Fibroblast of skin of back (primary cell): ENCODE measurements at regions not wholly inside any gene's neighbourhood (a gene's known extent, or its start where the extent isn't known, plus 50 kb on each side); places are given as distances from the start of the nearest gene placed in this dataset.
"Not testable (repeated sequence)": the region's sequence is repeated elsewhere in the genome, so short reads cannot be mapped to it uniquely, and the experiment has no call there.

Source experiments
- DNase-seq: peaks from one replicate; pipeline ENCODE4 v3.0.0-alpha.2; 2013

DNA sequence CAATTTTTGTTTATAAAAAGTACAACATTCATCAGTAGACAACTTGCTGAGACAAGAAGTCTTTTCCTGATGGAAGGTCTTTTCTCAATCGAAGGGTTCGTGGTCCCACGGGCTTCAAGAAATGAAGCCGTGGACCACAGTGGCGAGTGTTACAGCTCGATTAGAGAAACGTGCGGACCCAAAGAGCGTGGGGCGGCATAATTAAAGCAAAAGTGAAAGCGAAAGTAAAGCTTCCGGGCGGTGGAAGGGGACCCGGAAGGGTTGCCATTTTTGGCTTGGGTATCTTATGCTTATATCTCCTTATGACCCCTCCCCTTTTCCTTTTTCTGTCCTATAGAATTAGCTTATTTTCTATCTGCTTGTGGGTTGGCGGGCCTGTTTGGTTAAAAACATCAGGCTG is 2309.4 kb upstream of the ACO1 start:
- DNase-seq = no peak

DNA sequence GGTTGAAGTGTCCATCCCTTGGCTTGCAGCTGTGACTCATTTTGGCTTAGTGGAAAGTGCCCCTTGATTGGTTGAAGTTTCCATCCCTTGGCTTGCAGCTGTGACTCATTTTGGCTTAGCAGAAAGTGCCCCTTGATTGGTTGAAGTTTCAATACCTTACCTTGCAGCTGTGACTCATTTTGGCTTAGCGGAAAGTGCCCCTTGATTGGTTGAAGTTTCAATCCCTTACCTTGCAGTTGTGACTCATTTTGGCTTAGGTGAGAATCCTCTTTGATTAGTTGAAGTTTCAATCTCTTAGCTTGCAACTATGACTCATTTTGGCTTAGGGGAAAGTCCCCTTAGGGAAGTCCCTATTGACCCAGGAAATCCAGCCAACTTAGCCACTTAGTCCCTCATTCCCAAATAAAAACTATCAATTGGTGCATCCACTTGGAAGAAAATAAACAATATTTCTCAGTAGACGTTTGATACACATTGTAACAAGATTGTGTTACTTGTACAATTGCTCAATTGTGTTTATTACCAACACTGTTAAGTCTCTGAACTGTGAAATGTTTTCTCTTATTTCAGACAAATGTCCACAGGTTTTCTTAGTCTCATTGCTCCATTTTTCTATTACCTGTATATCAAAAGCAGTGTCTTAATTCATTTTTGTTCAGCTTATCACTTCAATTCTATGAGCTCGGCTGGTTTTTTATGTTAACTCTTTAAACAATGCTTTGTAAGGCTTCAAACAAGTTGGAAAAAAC is 2308.8 kb upstream of the ACO1 start:
- DNase-seq = peak; percentile 17

DNA sequence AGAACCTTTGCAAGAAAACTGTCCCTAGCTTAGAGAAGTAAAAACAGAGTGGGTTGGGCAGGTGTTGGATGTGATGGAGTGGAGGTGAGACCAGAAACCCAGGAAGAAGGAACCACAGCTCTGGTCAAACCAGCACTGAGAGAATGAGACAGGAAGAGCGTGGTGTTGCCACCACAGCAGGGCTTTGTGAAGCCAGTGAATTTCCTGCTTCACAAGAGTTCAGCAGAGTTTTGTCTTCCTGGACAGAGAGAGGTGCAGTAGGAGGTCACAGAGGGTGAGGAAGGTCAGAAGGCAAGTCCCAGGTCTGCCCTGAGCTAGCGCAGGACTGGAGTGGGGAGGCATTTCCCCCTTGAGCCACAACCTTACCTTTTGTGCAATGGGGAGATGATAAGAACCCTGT is 2306.2 kb upstream of the ACO1 start:
- no peak for DNase-seq

DNA sequence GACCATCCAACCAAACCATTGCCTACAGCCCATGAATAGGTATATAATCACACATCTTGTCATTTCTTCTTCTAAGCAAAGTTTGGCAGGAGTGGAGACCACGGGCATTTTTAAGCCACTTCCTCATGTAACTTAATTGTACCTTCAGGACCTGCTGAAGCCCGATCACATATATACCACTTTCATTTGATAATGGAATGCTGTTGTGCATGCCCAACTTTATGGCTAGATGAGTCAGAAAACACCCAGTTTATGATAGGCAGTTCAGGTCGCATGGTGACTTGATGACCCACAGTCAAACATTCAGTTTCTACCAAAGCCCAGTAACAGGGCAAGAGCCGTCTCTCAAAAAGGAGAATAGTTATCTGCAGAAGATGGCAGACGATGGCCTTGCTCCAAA is 2295.0 kb upstream of the ACO1 start:
- no peak for DNase-seq

DNA sequence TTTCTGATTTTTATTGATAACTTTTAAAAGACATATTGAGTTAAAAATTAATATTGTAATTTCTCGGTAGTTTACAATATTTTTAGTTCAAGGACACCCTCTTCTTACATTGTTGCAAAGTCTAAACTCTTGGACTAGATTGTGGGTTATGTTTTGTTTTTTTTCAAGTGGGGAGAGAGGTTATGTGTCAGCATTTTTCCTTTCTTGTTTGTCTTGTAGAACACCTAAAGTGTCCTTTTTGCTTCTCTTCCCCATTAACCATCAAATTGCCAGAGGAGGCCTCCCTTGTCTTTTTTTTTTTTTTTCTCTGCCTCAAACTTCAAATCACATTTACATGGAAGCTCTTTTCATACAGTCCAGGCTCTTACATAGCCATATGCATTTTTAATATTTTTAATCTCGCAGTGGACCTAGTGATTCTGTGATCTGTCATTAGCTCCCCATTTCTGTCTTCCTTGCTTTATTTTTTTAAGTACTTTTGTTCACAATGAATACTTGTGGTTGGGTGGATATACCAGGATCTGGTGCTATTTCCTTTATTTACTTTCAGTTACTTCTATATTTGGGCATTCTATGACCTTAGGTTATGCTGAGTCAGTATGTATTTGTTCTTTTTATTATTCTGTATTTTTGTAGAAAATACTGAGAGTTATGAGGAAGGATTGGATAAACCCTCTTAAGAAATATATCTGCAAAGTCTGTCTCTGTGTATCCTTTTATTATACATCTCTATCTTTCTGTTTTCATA is 2280.6 kb upstream of the ACO1 start:
- DNase-seq = peak; percentile 35

DNA sequence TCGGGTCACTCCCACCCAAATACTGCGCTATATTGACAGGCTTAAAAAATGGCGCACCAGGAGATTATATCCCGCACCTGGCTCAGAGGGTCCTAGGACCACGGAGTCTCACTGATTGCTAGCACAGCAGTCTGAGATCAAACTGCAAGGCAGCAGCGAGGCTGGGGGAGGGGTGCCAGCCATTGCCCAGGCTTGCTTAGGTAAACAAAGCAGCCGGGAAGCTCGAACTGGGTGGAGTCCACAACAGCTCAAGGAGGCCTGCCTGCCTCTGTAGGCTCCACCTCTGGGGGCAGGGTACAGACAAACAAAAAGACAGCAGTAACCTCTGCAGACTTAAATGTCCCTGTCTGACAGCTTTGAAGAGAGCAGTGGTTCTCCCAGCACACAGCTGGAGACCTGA is 2277.3 kb upstream of the ACO1 start:
- DNase-seq = not testable (repeated sequence)

DNA sequence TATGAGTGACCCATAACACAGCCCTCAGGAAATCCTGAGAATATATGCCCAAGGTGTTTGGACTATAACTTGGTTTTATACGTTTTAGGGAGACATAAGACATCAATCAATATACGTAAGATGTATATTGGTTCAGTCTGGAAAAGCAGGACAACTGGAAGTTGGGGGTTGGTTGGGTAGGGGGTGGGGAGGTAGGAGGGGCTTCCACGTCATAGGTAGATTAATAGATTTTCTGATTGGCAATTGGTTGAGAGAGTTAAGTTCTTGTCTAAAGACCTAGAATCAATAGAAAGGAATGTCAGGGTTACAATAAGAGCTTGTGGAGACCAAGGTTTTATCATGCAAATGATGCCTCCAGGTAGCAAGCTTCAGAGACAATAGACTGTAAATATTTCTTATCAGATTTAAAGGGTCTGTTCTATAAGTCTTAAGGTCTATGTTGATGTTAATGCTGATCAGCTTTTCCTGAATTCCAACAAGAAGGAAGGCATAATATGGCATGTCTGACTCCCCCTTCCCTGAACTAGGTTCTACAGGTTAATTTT is 2267.7 kb upstream of the ACO1 start:
- DNase-seq = no peak

DNA sequence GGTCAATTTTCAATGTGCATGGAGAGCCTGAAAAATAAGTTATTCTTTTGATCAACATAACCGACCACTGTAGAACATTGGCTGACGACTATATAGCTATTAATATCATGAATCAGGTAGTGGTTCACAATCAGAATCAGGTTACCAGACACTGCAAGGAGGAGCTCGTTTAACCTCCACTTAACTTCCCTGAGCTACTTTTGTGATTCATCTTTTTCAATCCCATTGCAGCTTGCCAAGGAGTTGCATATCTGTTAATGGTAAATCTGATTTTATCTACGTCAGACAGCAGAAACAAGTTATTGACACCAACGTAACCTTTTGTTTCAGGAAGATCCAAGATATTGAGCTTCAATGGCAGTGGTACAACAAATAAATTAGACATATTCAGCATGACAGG is 2263.8 kb upstream of the ACO1 start:
- no peak for DNase-seq

DNA sequence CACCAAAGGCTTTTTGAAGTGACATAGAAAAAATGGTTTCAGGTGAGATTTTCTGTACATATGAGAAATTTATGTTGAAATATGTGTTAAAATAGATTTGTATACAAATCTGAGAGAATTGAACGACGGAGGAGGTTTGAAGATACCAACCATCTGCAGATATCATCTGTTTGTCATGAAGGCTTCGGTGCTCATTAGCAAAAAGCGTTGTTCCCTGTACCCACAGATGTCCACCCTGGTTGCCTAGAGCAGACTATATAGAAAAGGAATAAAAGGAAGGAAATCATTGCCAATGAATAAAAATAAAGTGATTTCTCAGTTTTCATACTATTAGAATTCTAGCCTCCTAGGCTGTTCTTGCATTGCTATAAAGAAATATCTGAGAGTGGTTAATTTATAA is 2262.8 kb upstream of the ACO1 start:
- no peak for DNase-seq

DNA sequence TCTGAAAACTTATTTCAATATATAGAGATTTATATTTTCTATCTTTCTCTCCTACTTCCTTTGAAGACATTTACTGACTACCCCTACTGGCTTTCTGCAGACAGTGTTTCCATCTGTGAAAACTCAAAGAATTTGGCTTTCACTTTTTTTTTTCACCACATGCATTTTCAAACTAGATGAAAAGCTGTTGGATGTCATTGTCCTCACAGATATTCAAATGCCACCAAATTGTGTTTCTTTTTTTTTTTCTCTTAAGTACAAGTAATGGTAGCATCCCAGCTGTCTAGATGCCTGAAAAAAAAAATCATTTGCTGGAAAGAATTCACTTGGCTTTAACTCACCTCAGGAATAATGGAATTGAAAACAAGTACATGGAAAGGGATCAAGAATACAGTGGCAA is 2258.6 kb upstream of the ACO1 start:
- no peak for DNase-seq

DNA sequence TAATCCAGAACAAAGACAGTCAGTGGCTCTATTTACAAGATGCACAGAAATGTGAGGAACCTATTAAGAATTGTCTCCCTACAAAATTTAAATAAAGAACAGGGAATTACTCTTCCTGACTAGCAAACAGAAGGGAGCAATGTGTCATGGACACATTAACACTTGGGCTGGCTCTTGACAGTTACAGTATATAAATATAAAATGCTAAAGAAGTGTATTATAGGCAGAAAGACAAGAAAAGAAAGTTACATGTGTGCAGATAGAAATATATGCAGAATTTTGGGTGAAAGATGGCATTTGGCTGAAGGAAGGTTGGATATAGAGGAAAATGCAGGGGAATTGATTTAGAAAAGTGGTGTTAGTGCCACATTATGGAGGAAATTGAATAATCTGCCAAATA is 2257.1 kb upstream of the ACO1 start:
- DNase-seq = no peak

DNA sequence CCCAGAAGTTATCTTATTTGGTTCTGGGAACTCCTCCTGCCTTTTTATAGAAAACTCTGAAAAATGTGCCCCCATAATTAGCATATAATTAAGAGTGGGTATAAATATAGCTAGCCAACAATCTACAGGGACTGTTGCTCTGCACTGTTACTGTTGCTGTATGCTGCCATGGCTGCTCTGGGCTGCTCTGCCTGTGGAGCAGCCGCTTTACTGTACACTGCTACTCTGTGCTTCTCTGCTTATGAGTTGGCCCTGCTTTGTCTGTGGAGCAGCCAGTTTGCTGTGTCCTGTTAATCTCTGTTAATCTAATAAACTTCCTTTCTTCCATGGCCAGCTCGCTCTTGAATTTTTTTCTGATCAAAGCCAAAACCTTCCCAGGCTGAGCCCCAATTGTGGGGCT is 2244.0 kb upstream of the ACO1 start:
- DNase-seq = no peak

DNA sequence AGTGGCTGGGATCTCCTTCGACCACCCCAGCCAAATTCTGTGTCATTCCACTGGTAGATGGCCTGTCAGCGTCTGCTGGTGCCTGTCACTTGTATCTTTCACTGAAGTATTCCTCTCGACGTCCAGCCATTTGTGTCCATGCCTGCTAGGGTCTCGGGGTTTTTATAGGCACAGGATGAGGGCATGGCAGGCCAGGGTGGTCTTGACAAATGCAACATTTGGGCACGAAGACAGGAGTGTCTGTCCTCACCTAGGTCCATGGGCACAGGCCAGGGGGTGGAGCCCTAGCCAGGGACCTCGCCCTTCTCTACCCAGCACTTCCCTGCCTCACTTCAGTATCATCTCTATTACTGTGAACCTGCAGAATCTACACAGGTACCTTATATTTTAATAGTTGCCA is 2223.9 kb upstream of the ACO1 start:
- no peak for DNase-seq

DNA sequence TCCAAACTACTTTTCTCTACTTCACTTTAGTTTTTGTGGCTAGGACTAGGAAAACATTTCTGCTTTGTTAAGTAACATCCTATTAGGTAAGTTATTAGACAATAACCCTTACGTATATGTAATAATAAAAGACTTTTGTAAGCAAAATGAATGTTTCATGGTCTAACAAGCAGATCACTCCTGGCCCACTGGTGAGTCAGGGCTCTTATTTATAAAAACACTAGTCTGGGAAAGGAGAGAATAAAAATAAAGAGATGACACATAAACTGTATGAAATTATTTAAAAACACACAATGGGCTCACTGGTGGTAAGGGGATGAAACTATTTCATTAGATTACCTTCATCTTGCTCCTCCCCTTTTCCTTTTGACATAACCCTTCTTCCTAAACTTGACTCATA is 2212.2 kb upstream of the ACO1 start:
- peak; percentile 15 for DNase-seq

DNA sequence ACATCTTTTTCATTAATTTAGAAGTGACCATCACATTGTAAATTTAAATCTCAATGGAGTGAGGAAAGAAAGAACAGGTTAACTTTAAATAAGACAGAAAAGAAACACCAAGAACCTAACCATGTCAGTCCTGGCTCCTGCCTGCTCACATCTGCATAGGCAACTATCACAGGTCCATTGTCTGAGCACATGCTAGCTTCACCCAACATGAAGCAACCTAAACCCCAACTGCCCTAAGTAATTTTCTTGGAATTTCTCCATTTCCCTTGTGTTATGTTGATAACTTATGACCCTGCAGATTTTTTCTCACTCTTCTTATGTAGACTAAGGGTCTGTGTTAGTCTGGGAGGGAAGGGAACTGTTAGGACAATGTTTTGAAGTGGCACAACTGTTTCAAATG is 2205.8 kb upstream of the ACO1 start:
- no peak for DNase-seq

DNA sequence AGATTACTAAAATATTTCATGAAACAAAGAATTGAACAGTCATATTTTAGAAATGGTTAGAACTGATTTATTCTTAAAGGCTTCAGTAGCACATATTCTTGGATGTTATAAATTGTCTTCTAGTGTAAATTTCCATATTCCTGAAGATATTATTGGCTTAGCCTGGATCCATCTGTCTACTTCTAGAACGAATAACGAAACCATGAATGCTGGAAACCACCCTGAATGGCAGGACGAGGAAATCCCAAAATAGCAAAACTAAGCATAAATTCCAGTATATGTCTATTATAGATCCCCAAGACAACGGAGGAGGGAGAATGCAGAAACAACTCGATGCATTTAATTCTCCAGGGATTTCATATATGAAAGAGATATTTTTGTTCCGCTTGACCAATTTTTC is 2191.0 kb upstream of the ACO1 start:
- DNase-seq = no peak

DNA sequence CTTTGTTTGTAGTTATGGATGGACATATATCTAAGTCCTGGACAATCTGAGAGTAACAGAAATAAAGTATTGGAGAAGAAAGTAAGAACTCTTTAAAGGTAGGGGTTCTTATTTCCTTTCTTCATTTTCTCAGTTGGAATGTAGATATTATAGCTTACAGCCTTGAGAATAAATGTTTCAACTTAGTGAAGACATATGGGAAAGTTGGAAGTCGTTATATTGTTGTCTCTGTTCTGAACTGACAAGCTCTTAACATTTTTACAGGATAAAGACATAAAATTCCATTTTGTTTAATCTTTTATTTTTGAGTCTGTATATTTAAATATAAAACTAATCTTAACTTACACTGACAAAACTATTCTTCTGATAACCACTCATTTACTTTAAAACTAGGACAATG is 2187.5 kb upstream of the ACO1 start:
- no peak for DNase-seq

DNA sequence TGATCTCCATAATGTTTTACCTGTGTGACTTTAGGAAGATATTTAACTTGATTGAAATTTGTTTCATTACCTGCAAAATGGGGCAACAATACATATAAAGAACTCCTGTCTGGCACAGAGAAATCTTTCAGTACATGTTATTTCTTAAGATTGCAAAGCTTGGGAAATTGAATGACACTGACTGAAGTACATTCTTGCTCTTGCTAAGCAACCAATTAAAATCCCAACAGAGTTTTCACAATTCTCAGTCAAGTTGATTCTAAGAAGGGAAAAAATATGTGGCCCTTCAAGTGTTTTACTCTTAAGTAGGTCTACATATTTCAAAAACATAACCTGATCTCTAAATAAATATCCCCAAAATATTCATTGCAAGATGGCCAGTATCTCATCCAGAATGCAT is 2187.0 kb upstream of the ACO1 start:
- DNase-seq = no peak

DNA sequence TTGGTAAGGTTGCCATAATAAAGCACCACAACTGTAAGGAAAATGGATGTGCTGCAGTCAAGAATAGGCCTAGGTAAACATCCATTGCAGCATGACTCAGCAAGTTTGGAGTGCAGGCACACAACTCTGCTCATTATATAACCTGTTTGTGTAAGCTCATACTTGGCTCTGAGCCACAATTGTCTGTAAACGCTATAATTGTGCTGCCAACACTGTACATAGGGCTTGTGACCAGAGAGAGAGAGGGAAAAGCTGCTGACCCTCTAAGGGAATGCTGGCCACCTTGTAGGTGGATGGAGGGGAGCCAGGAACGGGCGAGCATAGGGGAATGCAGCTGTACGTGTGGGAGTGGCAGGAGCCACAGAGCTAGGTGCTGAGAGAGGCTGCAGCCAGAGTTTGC is 2186.5 kb upstream of the ACO1 start:
- peak; percentile 7 for DNase-seq

DNA sequence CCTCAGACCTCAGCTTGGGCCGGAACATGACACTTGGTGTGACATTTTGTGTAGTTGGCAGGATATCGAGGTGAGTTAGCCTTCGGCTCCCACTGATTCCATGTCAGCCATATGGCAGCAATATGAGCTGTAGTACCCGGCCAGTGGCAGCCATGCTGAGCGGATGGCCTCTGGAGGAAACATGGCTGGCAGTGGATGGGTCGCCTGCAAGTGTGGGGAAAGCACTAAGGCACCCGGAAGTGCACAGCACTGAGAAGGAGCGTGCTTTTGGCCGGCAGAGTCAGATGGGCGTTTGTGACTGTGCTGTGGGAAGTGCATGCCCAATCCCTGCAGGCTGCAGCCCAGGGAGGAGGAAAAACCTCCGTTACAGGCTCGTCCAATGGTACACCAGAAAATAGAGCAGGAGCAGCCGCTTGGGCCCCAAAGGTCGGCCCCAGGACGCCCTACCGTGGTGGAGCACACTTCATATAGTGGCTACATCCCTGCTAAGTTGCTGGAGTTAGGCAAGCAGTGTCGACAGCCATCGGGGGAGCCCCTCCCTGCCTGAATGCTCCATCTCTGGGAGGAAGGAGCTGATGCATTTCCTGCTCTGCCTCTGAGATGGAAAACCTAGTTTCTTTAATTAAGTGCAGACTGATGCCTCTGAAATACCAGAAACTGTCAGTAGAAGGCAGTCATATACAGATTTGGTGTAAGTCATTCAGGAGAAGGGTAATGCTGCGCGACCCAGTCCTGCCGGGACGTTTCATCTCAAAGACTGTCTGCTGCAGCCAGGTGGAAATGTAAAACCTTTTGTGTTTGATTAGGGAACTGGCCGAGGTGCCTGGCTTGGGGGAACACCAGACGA is 2185.8 kb upstream of the ACO1 start:
- no peak for DNase-seq

DNA sequence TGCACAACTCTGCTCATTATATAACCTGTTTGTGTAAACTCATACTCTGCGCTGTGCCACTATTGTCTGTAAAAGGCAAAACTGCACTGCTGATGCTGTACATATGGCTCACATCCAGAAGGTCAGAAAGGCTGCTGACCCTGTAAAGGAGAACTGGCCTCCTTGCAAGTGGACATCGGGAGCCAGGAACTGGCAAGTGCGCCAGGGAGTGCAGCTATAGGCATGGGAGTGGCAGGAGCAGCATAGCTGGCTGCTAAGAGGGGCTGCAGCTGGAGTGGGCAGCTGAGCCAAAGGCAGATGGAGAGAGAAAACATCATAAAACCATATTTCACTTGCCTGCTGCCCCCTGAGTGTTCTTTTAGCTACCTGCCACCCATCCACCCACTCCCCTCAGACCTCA is 2183.4 kb upstream of the ACO1 start:
- DNase-seq = no peak

DNA sequence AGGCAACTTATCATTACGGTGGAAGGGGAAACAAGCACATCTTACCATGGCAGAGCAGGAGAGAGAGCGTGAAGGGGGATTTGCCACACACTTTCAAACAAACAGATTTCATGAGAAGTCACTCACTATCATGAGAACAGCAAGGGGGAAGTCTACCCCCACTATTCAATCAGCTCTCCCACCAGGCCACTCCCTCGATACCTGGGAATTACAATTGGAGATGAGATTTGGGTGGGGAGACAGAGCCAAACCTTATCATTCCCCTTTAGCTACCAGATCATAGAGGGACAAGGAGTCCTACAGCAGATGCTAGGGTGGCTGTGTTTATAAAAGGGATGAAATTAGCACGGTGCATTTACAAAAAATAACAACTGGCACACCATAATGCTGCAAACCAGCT is 2149.4 kb upstream of the ACO1 start:
- no peak for DNase-seq

DNA sequence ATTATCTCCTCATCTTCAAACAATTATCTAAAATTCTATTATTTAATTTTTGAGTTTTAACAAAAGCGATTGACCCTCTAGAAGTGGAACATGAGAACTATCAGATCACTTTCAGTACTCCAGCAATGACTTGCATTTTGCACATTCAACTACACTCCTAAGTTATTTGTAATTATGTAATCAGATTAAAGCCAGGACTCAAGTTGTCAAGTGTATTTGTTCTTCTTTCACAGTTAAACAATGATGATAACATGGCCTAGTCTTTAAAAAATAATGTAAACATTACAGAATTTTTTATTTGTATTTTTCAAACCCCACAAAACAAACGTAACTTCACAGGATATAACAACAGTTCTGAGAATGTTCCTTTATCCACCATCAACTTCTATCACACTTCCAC is 2148.9 kb upstream of the ACO1 start:
- DNase-seq = no peak
